ENCODE measurements at regions not wholly inside any gene's neighbourhood (a gene's known extent, or its start where the extent isn't known, plus 50 kb on each side); places are given as distances from the start of the nearest gene placed in this dataset.

GRCh38 chr5:82396871-82397514, 118.8 kb upstream of the RPS23 start (continued):
- TF ChIP-seq AHDC1 (CRISPR knock-in tag; IDR thresholded peaks at IDR 0.05; ENCODE audit: borderline replicate concordance) = peak; percentile 82; the same call in 1 of the 2 replicates
- TF ChIP-seq ASH2L (IDR thresholded peaks at IDR 0.05; ENCODE audit: insufficient read length, low read depth, low read length) = peak; percentile 35
- peak; percentile 65 for TF ChIP-seq SAP130 (CRISPR knock-in tag; IDR thresholded peaks at IDR 0.05; ENCODE audit: low read depth)
- no peak for TF ChIP-seq WIZ (CRISPR knock-in tag; IDR thresholded peaks at IDR 0.05)
- 0 out of 2 replicates have a peak, but pooled peaks have one; percentile 32 for TF ChIP-seq HNF1B (CRISPR knock-in tag; IDR thresholded peaks at IDR 0.05)
- TF ChIP-seq ZMYM4 (CRISPR knock-in tag; IDR thresholded peaks at IDR 0.05) = peak; percentile 71
- TF ChIP-seq ZNF652 (CRISPR knock-in tag; IDR thresholded peaks at IDR 0.05; ENCODE audit: borderline replicate concordance, low read depth) = no peak
- no peak for TF ChIP-seq HNF1A (IDR thresholded peaks at IDR 0.05; ENCODE audit: low read depth)
- no peak; the same call in 1 of the 2 replicates for TF ChIP-seq HNF1A (CRISPR knock-in tag; IDR thresholded peaks at IDR 0.05; ENCODE audit: borderline replicate concordance)
- TF ChIP-seq NPAS2 (CRISPR knock-in tag; IDR thresholded peaks at IDR 0.05; ENCODE audit: borderline replicate concordance) = no peak
- no peak for TF ChIP-seq RBM22 (optimal IDR thresholded peaks at IDR 0.05; ENCODE audit: low read length)
- 0 out of 2 replicates have a peak, but pooled peaks have one; percentile 34 for TF ChIP-seq ZNF772 (CRISPR knock-in tag; IDR thresholded peaks at IDR 0.05)
- peak; percentile 61; the same call in 1 of the 2 replicates for TF ChIP-seq ZNF580 (CRISPR knock-in tag; IDR thresholded peaks at IDR 0.05; ENCODE audit: borderline replicate concordance, low read depth)
- TF ChIP-seq HHEX (CRISPR knock-in tag; IDR thresholded peaks at IDR 0.05) = no peak
- no peak for TF ChIP-seq CERS6 (CRISPR knock-in tag; IDR thresholded peaks at IDR 0.05)
- TF ChIP-seq KDM2A (CRISPR knock-in tag; IDR thresholded peaks at IDR 0.05; ENCODE audit: borderline replicate concordance, low read depth) = peak; percentile 48; the same call in 1 of the 2 replicates
- TF ChIP-seq RXRB (CRISPR knock-in tag; IDR thresholded peaks at IDR 0.05; ENCODE audit: borderline replicate concordance) = peak; percentile 72

All from HepG2 (cell line).